DND-41 (cell line): ENCODE measurements at regions not wholly inside any gene's neighbourhood (a gene's known extent, or its start where the extent isn't known, plus 50 kb on each side); places are given as distances from the start of the nearest gene placed in this dataset.

Experiments used
- CTCF ChIP-seq: IDR thresholded peaks from 2 replicates; pipeline ENCODE4 v1.5.1; 2012; ENCODE audit warnings: borderline replicate concordance, low read length, moderate library complexity, mild to moderate bottlenecking; ENCODE audit not compliant: poor library complexity, severe bottlenecking; ENCODE audit errors: extremely low read depth
- EZH2 ChIP-seq: IDR thresholded peaks from 3 replicates; pipeline ENCODE4 v1.6.1; 2012; ENCODE audit warnings: borderline replicate concordance, low read depth, mild to moderate bottlenecking, moderate library complexity, low read length, inconsistent platforms; ENCODE audit not compliant: severe bottlenecking

- TF ChIP-seq CTCF (no peak), EZH2 (no peak)
These were observed 313.0 kb upstream of the SLC7A11 start for GRCh38 chr4:138555108-138555507.
